ENCODE measurements at regions not wholly inside any gene's neighbourhood (a gene's known extent, or its start where the extent isn't known, plus 50 kb on each side); places are given as distances from the start of the nearest gene placed in this dataset.

DNA sequence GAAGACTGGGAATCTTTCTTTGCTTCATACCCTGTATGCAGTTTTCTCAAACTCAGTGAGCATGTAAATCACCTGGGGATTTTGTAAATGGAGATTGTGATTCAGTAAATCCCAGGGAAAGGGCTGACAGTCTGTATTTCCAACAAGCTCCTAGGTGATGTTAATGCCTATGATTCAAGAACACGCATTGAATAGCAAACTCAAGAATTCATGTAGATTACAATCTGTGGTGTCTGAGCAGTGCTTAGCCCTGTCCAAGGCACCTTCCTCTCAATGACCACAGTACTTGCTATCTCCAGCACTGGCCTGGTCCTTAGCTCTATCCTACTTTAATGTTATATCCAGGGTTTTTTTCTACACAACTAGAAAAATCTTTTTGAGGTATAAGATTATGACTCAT lies 721.4 kb upstream of the MEF2C start:
- TF ChIP-seq POLR2AphosphoS5 (IDR thresholded peaks at IDR 0.05; ENCODE audit: insufficient read depth in 1 of 2, low read depth in 1 of 2): no peak
- no peak for TF ChIP-seq CTCF (IDR thresholded peaks at IDR 0.05)
